ENCODE measurements at regions not wholly inside any gene's neighbourhood (a gene's known extent, or its start where the extent isn't known, plus 50 kb on each side); places are given as distances from the start of the nearest gene placed in this dataset.

DNA sequence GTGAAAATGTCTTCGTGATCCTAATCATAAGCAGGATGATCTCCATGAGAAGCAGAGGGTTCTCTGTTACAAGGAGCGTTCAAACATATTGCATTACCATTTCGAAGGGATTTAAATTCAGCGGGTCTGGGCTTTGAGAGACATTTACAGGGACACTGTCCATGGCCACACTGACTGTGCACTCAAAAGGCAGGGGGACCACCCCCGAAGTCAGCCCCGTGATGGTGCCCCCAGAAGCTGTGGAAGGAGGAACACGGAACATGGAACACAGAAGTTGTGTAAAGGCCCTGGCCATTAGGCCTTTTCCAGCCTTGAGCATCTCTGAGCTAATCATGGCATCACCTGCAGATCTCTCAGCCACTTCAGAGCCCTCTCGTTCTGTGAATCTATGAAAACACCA is 268.4 kb upstream of the MYT1L start:
- Histone ChIP-seq H3K36me3 (no peaks in the 10 kb centered on the region), H3K4me1 (no peaks in the 10 kb centered on the region), H3K27me3 (peaks cover 3% of the 10 kb centered on the region), H3K9me3 (no peaks in the 10 kb centered on the region), H3K27ac (no peak overlapping the region), H3K4me3 (no peak overlapping the region)
- no peak for TF ChIP-seq CTCF (IDR thresholded peaks at IDR 0.05)
- ATAC-seq (no peak), DNase-seq (no peak)
- intact Hi-C loops (cut with DNase I) = no loop called here

DNA sequence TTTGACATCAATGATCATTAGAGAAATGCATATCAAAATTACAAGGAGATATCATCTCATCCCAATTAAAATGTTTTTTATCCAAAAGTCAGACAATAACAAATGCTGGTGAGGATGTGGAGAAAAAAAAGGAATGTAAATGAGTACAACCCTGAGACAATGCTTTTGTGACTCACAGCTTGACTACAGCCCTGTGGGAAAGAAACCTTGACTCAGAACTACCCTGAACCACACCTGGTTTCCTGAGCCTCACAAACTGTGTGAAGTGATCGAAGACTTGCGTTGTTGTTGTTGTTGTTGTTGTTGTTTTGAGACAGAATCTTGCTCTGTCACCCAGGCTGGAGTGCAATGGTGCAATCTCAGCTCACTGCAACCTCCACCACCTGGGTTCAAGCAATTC is 266.6 kb upstream of the MYT1L start:
- Histone ChIP-seq H3K27ac (no peak overlapping the region), H3K4me3 (no peak overlapping the region), H3K27me3 (no peaks in the 10 kb centered on the region), H3K4me1 (no peaks in the 10 kb centered on the region), H3K9me3 (no peaks in the 10 kb centered on the region), H3K36me3 (no peaks in the 10 kb centered on the region)
- DNase-seq (no peak), ATAC-seq (no peak)
- intact Hi-C loops (cut with DNase I) = no loop called here
- no peak for TF ChIP-seq CTCF (IDR thresholded peaks at IDR 0.05)

DNA sequence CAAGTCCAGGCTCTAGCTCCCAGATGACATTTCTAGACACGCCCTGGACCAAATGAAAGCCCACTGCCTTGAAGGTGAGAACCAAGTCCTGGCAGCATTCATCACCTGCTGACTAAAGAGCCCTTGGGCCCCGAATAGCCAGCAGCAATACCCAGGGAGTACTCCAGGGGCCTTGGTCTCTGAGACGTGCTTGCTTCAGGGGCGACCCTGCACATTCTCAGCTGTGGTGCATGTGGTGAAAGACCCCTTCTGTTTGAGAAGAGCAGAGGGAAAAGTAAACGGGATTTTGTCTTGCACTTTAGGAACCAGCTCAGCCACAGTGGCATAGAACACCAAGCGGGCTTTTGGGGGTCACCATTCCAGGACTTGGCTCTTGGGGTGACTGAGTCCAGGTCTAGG is 260.5 kb upstream of the MYT1L start:
- Histone ChIP-seq H3K36me3 (no peaks in the 10 kb centered on the region), H3K27me3 (no peaks in the 10 kb centered on the region), H3K27ac (no peak overlapping the region), H3K9me3 (no peaks in the 10 kb centered on the region), H3K4me1 (no peaks in the 10 kb centered on the region), H3K4me3 (no peak overlapping the region)
- intact Hi-C loops (cut with DNase I) = no loop called here
- no peak for TF ChIP-seq CTCF (IDR thresholded peaks at IDR 0.05)
- ATAC-seq (no peak), DNase-seq (no peak)

DNA sequence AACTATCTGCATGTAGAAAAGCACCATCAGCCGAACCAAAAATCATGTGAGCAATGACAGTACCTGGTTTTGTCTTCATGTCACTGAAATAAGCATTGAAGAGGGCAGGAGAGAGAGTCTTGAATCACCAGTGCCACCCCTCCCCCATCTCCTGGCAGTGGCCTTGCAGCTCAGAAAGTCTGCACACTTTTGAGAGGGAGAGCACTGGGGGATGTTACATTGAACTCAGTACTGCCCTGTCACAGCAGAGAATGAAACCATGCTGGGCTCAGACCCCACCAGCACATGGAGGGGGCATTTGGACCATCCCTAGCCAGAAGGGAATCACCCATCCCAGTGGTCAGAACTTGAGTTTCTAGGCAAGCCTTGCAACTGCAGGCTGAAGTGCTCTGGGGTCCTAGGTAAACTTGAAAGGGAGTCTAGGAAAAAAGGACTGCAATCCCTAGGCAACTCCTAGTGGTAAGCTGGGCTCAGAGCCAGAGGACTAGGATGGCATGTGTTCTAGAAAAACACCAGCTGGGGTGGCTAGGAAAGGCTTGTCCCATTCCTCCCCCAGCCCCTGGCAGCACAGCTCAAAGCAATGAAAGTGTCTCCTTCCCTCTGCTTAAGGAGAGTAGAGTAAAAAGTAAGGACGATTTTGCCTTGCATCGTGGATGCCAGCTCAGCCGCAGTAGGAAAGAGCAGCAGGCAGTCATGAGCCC is 259.9 kb upstream of the MYT1L start:
- Histone ChIP-seq H3K4me3 (no peak overlapping the region), H3K27ac (no peak overlapping the region), H3K27me3 (no peaks in the 10 kb centered on the region), H3K36me3 (no peaks in the 10 kb centered on the region), H3K9me3 (no peaks in the 10 kb centered on the region), H3K4me1 (no peaks in the 10 kb centered on the region)
- TF ChIP-seq CTCF (IDR thresholded peaks at IDR 0.05) = no peak
- intact Hi-C loops (cut with DNase I) = no loop called here
- DNase-seq (no peak), ATAC-seq (no peak)

- no peaks in the 10 kb centered on the region for H3K4me1 ChIP-seq
- ATAC-seq (no peak), DNase-seq (no peak)
- H3K4me3 ChIP-seq = no peak overlapping the region
- TF ChIP-seq CTCF (IDR thresholded peaks at IDR 0.05) = no peak
- no peaks in the 10 kb centered on the region for H3K27me3 ChIP-seq
- no peaks in the 10 kb centered on the region for H3K9me3 ChIP-seq
- no peak overlapping the region for H3K27ac ChIP-seq
- intact Hi-C loops (cut with DNase I) = no loop called here
- H3K36me3 ChIP-seq = no peaks in the 10 kb centered on the region
These were observed 259.1 kb upstream of the MYT1L start for GRCh38 chr2:2590141-2590540.

- no peak for TF ChIP-seq CTCF (IDR thresholded peaks at IDR 0.05)
- Histone ChIP-seq H3K27ac (no peak overlapping the region), H3K36me3 (no peaks in the 10 kb centered on the region), H3K4me1 (no peaks in the 10 kb centered on the region), H3K4me3 (no peak overlapping the region), H3K27me3 (no peaks in the 10 kb centered on the region), H3K9me3 (no peaks in the 10 kb centered on the region)
- DNase-seq (no peak), ATAC-seq (no peak)
- intact Hi-C loops (cut with DNase I) = no loop called here
These were observed 257.7 kb upstream of the MYT1L start for GRCh38 chr2:2588777-2589176.

Measured in upper lobe of right lung (tissue), 1 donor.